SIG-M5 (cell line): ENCODE measurements at regions not wholly inside any gene's neighbourhood (a gene's known extent, or its start where the extent isn't known, plus 50 kb on each side); places are given as distances from the start of the nearest gene placed in this dataset.

Experiments
- DNase-seq: peaks from one replicate; lab custom pipeline; 2025; lab: John Stamatoyannopoulos, UW

- no peak for DNase-seq
These were observed 136.0 kb upstream of the FAM20C start for GRCh38 chr7:56291-56913.

- DNase-seq: no peak
These were observed 135.3 kb upstream of the FAM20C start for GRCh38 chr7:57071-57470.

GRCh38 chr7:57482-58255 lies 134.7 kb upstream of the FAM20C start:
- DNase-seq: no peak

GRCh38 chr7:58316-58715 lies 134.1 kb upstream of the FAM20C start:
- no peak for DNase-seq

GRCh38 chr7:59079-60016 lies 133.0 kb upstream of the FAM20C start:
- DNase-seq: no peak

- no peak for DNase-seq
These were observed 132.2 kb upstream of the FAM20C start for GRCh38 chr7:60017-60675.

- no peak for DNase-seq
These were observed 131.7 kb upstream of the FAM20C start for GRCh38 chr7:60706-61105.

GRCh38 chr7:61111-61510 lies 131.3 kb upstream of the FAM20C start:
- no peak for DNase-seq

- no peak for DNase-seq
These were observed 130.6 kb upstream of the FAM20C start for GRCh38 chr7:61576-62360.

- DNase-seq: no peak
These were observed 129.8 kb upstream of the FAM20C start for GRCh38 chr7:62361-63116.

GRCh38 chr7:63117-63480 lies 129.3 kb upstream of the FAM20C start:
- DNase-seq: no peak

GRCh38 chr7:63521-64021 lies 128.8 kb upstream of the FAM20C start:
- no peak for DNase-seq

GRCh38 chr7:64098-64915 lies 128.1 kb upstream of the FAM20C start:
- no peak for DNase-seq

- no peak for DNase-seq
These were observed 127.4 kb upstream of the FAM20C start for GRCh38 chr7:64916-65341.

- no peak for DNase-seq
These were observed 126.8 kb upstream of the FAM20C start for GRCh38 chr7:65554-65953.

- DNase-seq: no peak
These were observed 126.1 kb upstream of the FAM20C start for GRCh38 chr7:66296-66695.

- no peak for DNase-seq
These were observed 125.6 kb upstream of the FAM20C start for GRCh38 chr7:66741-67140.

GRCh38 chr7:67661-68395 lies 124.5 kb upstream of the FAM20C start:
- DNase-seq: no peak

GRCh38 chr7:68629-69028 lies 123.7 kb upstream of the FAM20C start:
- DNase-seq: no peak
